ENCODE measurements at regions not wholly inside any gene's neighbourhood (a gene's known extent, or its start where the extent isn't known, plus 50 kb on each side); places are given as distances from the start of the nearest gene placed in this dataset.
"Not testable (repeated sequence)": the region's sequence is repeated elsewhere in the genome, so short reads cannot be mapped to it uniquely, and the experiment has no call there.

DNA sequence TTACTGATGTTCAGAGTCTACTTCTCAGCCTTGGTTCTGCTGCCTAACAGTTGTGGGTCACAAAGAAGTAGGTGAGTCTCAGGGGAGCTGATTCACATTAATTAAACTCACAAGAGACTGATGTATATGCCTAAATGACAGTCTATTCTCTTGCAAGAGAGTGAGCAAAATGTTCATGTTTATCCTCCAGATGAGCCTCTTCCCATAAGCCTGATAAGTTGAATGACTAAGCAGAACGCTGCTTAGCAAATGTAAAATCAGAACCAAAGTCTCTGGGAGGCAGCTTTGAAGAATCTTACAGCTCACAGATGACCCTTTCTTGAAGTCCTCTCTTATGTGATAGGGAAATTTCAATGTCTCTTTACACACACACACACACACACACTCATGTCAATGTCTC, 1092.2 kb downstream of the TYW1 start (continued):
- TF ChIP-seq EZH2 (IDR thresholded peaks at IDR 0.05; ENCODE audit: low read depth, unreplicated experiment) (no peak), POLR2AphosphoS5 (IDR thresholded peaks at IDR 0.05; ENCODE audit: low read depth) (no peak), ZNF331 (CRISPR knock-in tag; IDR thresholded peaks at IDR 0.05; ENCODE audit: low read depth) (no peak), NANOG (IDR thresholded peaks at IDR 0.05; ENCODE audit: borderline replicate concordance) (no peak), CREB1 (CRISPR knock-in tag; IDR thresholded peaks at IDR 0.05; ENCODE audit: low read depth) (no peak)
- TF ChIP-seq, protein P1, sequence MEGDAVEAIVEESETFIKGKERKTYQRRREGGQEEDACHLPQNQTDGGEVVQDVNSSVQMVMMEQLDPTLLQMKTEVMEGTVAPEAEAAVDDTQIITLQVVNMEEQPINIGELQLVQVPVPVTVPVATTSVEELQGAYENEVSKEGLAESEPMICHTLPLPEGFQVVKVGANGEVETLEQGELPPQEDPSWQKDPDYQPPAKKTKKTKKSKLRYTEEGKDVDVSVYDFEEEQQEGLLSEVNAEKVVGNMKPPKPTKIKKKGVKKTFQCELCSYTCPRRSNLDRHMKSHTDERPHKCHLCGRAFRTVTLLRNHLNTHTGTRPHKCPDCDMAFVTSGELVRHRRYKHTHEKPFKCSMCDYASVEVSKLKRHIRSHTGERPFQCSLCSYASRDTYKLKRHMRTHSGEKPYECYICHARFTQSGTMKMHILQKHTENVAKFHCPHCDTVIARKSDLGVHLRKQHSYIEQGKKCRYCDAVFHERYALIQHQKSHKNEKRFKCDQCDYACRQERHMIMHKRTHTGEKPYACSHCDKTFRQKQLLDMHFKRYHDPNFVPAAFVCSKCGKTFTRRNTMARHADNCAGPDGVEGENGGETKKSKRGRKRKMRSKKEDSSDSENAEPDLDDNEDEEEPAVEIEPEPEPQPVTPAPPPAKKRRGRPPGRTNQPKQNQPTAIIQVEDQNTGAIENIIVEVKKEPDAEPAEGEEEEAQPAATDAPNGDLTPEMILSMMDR (conservative IDR thresholded peaks at IDR 0.05; ENCODE audit: low read depth in 2 of 2), result no peak

DNA sequence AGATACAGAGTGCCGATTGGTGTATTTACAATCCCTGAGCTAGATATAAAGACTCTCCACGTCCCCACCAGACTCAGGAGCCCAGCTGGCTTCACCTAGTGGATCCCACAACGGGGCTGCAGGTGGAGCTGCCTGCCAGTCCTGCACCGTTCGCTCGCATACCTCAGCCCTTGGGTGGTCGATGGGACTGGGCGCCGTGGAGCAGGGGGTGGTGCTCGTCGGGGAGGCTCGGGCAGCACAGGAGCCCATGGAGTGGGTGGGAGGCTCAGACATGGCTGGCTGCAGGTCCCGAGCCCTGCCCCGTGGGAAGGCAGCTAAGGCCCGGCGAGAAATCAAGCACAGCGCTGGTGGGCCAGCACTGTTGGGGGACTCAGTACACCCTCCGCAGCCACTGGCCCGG, 1093.6 kb downstream of the TYW1 start:
- not testable (repeated sequence) for H3K4me3 Mint-ChIP-seq; H3F3A ChIP-seq (replicated peaks; ENCODE audit: low read depth); H3K36me3 ChIP-seq (ENCODE audit: insufficient read depth); H3K4me2 ChIP-seq; H3K4me1 ChIP-seq (ENCODE audit: insufficient read depth); H4K20me1 ChIP-seq (replicated peaks; ENCODE audit: insufficient read depth); H3K79me2 ChIP-seq (replicated peaks; ENCODE audit: insufficient read depth); H2AFZ ChIP-seq; H3K4me3 ChIP-seq; H3K9me2 ChIP-seq (ENCODE audit: insufficient read depth); ATAC-seq; DNase-seq (ENCODE audit: low spot score); H3K27me3 ChIP-seq (ENCODE audit: insufficient read depth); H3K27ac Mint-ChIP-seq; H3K27me3 Mint-ChIP-seq (ENCODE audit: insufficient read depth, low read depth, poor library complexity); H3K4me1 Mint-ChIP-seq; H3K27ac ChIP-seq (ENCODE audit: low read depth)
- peaks cover 36% of the 10 kb centered on the region for H3K36me3 Mint-ChIP-seq (ENCODE audit: low read depth)
- peaks cover 91% of the 10 kb centered on the region for H3K9me3 Mint-ChIP-seq

DNA sequence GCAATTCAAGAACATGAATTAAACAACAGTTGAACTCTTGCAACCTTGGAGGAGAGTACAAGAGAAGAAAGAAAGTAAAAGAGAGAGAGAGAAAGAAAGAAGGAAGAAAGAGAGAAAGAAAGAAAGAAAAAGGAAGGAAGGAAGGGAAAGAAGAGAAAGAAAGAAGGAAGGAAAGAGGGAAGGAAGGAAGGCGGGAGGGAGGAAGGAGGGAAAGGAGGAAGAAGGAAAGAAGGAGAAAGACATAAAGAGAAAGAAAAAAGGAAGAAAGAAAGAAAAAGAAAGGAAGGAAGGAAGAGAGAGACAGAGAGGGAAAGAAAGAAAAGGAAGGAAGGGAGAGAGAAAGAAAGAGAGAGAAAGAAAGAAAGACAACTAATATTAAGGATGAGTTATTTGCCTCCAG, 1106.7 kb downstream of the TYW1 start:
- Mint-ChIP-seq H3K4me3 (no peak overlapping the region), H3K27ac (no peak overlapping the region), H3K36me3 (ENCODE audit: low read depth) (peaks cover 48% of the 10 kb centered on the region), H3K27me3 (ENCODE audit: insufficient read depth, low read depth, poor library complexity) (peaks cover 1% of the 10 kb centered on the region), H3K4me1 (no peaks in the 10 kb centered on the region), H3K9me3 (peaks cover 83% of the 10 kb centered on the region)
- DNase-seq (ENCODE audit: low spot score) (no peak), ATAC-seq (no peak)
- no peak overlapping the region for H2AFZ ChIP-seq
- no peaks in the 10 kb centered on the region for H3F3A ChIP-seq (replicated peaks; ENCODE audit: low read depth)
- H3K4me1 ChIP-seq (ENCODE audit: insufficient read depth), result no peaks in the 10 kb centered on the region
- H3K4me2 ChIP-seq, result no peak overlapping the region
- no peaks in the 10 kb centered on the region for H4K20me1 ChIP-seq (replicated peaks; ENCODE audit: insufficient read depth)
- H3K79me2 ChIP-seq (replicated peaks; ENCODE audit: insufficient read depth), result no peaks in the 10 kb centered on the region
- no peak overlapping the region for H3K4me3 ChIP-seq
- no peaks in the 10 kb centered on the region; the same call in 1 of the 2 replicates for H3K36me3 ChIP-seq (ENCODE audit: insufficient read depth)
- no peak overlapping the region for H3K27ac ChIP-seq (ENCODE audit: low read depth)
- H3K27me3 ChIP-seq (ENCODE audit: insufficient read depth), result no peaks in the 10 kb centered on the region
- no peaks in the 10 kb centered on the region for H3K9me2 ChIP-seq (ENCODE audit: insufficient read depth)
- TF ChIP-seq NANOG (IDR thresholded peaks at IDR 0.05; ENCODE audit: borderline replicate concordance) (no peak), EZH2 (IDR thresholded peaks at IDR 0.05; ENCODE audit: low read depth, unreplicated experiment) (no peak), ZNF331 (CRISPR knock-in tag; IDR thresholded peaks at IDR 0.05; ENCODE audit: low read depth) (no peak), REST (IDR thresholded peaks at IDR 0.05; ENCODE audit: unreplicated experiment) (no peak), ZNF114 (CRISPR knock-in tag; IDR thresholded peaks at IDR 0.05) (no peak)
- TF ChIP-seq, protein P2, sequence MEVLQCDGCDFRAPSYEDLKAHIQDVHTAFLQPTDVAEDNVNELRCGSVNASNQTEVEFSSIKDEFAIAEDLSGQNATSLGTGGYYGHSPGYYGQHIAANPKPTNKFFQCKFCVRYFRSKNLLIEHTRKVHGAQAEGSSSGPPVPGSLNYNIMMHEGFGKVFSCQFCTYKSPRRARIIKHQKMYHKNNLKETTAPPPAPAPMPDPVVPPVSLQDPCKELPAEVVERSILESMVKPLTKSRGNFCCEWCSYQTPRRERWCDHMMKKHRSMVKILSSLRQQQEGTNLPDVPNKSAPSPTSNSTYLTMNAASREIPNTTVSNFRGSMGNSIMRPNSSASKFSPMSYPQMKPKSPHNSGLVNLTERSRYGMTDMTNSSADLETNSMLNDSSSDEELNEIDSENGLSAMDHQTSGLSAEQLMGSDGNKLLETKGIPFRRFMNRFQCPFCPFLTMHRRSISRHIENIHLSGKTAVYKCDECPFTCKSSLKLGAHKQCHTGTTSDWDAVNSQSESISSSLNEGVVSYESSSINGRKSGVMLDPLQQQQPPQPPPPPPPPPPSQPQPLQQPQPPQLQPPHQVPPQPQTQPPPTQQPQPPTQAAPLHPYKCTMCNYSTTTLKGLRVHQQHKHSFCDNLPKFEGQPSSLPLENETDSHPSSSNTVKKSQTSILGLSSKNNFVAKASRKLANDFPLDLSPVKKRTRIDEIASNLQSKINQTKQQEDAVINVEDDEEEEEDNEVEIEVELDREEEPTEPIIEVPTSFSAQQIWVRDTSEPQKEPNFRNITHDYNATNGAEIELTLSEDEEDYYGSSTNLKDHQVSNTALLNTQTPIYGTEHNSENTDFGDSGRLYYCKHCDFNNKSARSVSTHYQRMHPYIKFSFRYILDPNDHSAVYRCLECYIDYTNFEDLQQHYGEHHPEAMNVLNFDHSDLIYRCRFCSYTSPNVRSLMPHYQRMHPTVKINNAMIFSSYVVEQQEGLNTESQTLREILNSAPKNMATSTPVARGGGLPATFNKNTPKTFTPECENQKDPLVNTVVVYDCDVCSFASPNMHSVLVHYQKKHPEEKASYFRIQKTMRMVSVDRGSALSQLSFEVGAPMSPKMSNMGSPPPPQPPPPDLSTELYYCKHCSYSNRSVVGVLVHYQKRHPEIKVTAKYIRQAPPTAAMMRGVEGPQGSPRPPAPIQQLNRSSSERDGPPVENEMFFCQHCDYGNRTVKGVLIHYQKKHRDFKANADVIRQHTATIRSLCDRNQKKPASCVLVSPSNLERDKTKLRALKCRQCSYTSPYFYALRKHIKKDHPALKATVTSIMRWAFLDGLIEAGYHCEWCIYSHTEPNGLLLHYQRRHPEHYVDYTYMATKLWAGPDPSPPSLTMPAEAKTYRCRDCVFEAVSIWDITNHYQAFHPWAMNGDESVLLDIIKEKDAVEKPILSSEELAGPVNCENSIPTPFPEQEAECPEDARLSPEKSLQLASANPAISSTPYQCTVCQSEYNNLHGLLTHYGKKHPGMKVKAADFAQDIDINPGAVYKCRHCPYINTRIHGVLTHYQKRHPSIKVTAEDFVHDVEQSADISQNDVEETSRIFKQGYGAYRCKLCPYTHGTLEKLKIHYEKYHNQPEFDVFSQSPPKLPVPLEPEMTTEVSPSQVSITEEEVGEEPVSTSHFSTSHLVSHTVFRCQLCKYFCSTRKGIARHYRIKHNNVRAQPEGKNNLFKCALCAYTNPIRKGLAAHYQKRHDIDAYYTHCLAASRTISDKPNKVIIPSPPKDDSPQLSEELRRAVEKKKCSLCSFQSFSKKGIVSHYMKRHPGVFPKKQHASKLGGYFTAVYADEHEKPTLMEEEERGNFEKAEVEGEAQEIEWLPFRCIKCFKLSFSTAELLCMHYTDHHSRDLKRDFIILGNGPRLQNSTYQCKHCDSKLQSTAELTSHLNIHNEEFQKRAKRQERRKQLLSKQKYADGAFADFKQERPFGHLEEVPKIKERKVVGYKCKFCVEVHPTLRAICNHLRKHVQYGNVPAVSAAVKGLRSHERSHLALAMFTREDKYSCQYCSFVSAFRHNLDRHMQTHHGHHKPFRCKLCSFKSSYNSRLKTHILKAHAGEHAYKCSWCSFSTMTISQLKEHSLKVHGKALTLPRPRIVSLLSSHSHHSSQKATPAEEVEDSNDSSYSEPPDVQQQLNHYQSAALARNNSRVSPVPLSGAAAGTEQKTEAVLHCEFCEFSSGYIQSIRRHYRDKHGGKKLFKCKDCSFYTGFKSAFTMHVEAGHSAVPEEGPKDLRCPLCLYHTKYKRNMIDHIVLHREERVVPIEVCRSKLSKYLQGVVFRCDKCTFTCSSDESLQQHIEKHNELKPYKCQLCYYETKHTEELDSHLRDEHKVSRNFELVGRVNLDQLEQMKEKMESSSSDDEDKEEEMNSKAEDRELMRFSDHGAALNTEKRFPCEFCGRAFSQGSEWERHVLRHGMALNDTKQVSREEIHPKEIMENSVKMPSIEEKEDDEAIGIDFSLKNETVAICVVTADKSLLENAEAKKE (CRISPR knock-in tag; IDR thresholded peaks at IDR 0.05), result no peak
